ENCODE measurements at regions not wholly inside any gene's neighbourhood (a gene's known extent, or its start where the extent isn't known, plus 50 kb on each side); places are given as distances from the start of the nearest gene placed in this dataset.

DNA sequence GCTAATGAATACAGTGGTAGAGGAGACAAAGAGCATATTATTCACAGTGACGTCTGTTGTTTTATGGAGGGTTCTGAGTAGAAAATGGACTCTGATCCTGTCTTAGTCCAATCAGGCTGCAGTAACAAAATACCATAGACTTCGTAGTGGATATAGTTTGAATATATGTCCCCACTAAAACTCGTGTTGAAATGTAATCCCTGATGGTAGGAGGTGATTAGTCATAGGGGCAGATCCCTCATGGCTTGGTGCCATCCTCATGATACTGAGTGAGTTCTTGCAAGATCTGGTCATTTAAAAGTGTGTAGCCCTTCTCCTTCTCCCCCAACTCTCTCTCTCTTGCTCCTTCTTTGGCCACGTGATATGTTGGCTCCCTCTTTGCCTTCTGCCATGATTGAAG is 82.5 kb downstream of the CD83 start:
- 44 to 79% methylated on average over 4 of the region's 4 CpGs for WGBS, 2 donors
- no peaks in the 10 kb centered on the region for H3K4me1 ChIP-seq
- no peak overlapping the region for H3K4me3 ChIP-seq
- TF ChIP-seq POLR2A (IDR thresholded peaks at IDR 0.05) (no peak), POLR2AphosphoS5 (IDR thresholded peaks at IDR 0.05) (no peak), EP300 (IDR thresholded peaks at IDR 0.05) (no peak)
- TF ChIP-seq, protein P1, sequence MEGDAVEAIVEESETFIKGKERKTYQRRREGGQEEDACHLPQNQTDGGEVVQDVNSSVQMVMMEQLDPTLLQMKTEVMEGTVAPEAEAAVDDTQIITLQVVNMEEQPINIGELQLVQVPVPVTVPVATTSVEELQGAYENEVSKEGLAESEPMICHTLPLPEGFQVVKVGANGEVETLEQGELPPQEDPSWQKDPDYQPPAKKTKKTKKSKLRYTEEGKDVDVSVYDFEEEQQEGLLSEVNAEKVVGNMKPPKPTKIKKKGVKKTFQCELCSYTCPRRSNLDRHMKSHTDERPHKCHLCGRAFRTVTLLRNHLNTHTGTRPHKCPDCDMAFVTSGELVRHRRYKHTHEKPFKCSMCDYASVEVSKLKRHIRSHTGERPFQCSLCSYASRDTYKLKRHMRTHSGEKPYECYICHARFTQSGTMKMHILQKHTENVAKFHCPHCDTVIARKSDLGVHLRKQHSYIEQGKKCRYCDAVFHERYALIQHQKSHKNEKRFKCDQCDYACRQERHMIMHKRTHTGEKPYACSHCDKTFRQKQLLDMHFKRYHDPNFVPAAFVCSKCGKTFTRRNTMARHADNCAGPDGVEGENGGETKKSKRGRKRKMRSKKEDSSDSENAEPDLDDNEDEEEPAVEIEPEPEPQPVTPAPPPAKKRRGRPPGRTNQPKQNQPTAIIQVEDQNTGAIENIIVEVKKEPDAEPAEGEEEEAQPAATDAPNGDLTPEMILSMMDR (IDR thresholded peaks at IDR 0.05), result no peak
- no peaks in the 10 kb centered on the region for H3K27me3 ChIP-seq
- no peak overlapping the region for H3K27ac ChIP-seq
- H3K36me3 ChIP-seq, result no peaks in the 10 kb centered on the region
- intact Hi-C loops (cut with DNase I), result no loop called here
- DNase-seq, result no peak
- H3K9me3 ChIP-seq, result no peaks in the 10 kb centered on the region

DNA sequence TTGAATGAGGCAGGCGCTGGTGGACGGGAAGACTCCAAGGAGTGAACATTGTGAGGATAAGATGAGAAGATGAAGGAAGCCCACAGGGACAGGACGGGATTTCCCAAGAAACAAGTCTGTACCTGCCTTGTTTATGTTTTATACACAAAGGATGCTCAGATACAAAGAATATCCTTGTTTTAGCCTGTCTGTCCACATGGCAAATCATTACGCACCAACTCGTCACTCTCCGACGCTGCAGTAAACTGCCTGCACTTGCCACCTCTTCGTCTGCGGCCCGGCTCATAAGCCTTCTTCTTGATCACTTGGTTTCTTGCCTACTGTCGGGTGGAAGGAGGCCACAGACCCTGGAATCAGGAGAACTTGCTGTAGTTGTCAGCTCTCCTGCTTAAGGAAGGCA is 85.4 kb downstream of the CD83 start:
- H3K4me1 ChIP-seq, result no peaks in the 10 kb centered on the region
- H3K36me3 ChIP-seq, result no peaks in the 10 kb centered on the region
- H3K27me3 ChIP-seq, result no peaks in the 10 kb centered on the region
- DNase-seq, result no peak
- 93 to 96% methylated on average over 11 of the region's 11 CpGs for whole genome bisulfite sequencing, 2 donors
- H3K9me3 ChIP-seq, result no peaks in the 10 kb centered on the region
- H3K4me3 ChIP-seq, result no peak overlapping the region
- TF ChIP-seq EP300 (IDR thresholded peaks at IDR 0.05) (no peak), POLR2AphosphoS5 (IDR thresholded peaks at IDR 0.05) (no peak), POLR2A (IDR thresholded peaks at IDR 0.05) (no peak)
- TF ChIP-seq, protein P1 (IDR thresholded peaks at IDR 0.05), result no peak
- intact Hi-C loops (cut with DNase I), result no loop called here
- H3K27ac ChIP-seq, result no peak overlapping the region

DNA sequence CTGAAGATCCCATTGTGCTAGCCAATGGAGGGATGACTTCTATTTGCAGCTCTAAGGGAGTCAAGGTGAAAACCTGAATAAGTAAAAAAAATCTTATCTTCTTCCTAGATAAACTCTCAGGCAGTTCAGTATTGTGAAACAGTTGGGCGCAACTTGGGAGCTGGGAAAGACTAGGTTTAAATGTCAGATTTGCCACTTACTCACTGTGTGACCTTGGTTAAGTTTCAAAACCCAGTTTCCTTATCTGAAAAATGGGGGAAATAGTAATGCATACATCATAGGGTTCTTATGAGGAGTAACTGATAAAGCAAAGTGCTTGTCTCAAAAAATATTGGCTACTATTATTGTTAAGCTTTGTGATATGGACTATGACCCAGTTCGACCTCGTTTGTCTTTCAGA is 88.8 kb downstream of the CD83 start:
- Histone ChIP-seq H3K4me3 (no peak overlapping the region), H3K4me1 (peaks cover 0 to 5% (median 1%) of the 10 kb centered on the region in 4 donors), H3K9me3 (no peaks in the 10 kb centered on the region), H3K27me3 (no peaks in the 10 kb centered on the region), H3K36me3 (no peaks in the 10 kb centered on the region), H3K27ac (no peak overlapping the region)
- DNase-seq, result no peak
- intact Hi-C loops (cut with DNase I), result no loop called here
- TF ChIP-seq EP300 (IDR thresholded peaks at IDR 0.05), result no peak
- TF ChIP-seq, protein P1 (IDR thresholded peaks at IDR 0.05), result no peak
- TF ChIP-seq POLR2A (IDR thresholded peaks at IDR 0.05), result no peak
- TF ChIP-seq POLR2AphosphoS5 (IDR thresholded peaks at IDR 0.05), result no peak
- WGBS, 2 donors, result 75 to 83% methylated on average over 3 of the region's 3 CpGs

DNA sequence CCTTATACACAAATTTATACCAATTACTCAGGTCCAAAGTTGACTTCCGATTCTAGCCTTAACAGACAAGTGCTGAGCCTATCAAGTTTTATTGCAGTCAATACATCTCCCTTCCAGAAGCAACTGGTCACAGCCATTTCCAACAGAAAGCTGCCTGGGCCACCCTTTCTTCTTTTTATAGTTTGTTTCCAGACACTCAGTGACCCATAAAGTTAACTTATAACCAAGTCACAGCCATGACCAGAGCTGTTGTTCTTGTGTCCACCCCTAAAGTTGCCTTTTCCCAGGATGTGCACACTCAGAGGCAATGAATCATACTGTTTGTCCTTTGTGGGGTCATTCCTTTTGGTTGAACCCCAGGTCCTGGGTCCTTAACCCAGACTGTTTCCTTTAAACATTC is 89.9 kb downstream of the CD83 start:
- H3K4me1 ChIP-seq, result peaks cover 0 to 14% (median 9%) of the 10 kb centered on the region in 4 donors
- DNase-seq, result no peak
- no peak overlapping the region for H3K4me3 ChIP-seq
- TF ChIP-seq POLR2AphosphoS5 (IDR thresholded peaks at IDR 0.05) (no peak), EP300 (IDR thresholded peaks at IDR 0.05) (no peak), POLR2A (IDR thresholded peaks at IDR 0.05) (no peak)
- TF ChIP-seq, protein P1 (IDR thresholded peaks at IDR 0.05), result no peak
- no peaks in the 10 kb centered on the region for H3K27me3 ChIP-seq
- intact Hi-C loops (cut with DNase I), result no loop called here
- no peak overlapping the region for H3K27ac ChIP-seq
- WGBS, 2 donors, result 12 to 67% methylated on average over 1 of the region's 1 CpG
- no peaks in the 10 kb centered on the region for H3K36me3 ChIP-seq
- H3K9me3 ChIP-seq, result no peaks in the 10 kb centered on the region

DNA sequence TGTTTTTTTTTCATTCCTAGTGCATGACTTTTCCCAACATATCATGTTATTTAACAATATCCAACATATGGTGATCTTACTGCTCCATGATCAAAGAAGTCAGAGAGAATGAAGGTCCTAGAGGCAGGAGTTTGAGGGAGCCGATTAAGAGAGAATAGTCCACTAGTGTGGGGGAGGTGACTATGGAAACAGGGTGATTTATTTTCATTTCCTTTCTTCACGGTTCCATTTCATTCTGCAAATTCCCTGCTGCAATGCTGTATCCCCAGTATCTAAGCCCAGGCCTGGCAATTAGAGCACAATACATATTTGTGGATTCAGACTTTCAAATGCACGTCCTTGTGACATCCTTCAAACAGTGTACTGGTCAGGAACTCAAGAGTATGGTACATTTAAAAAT is 91.4 kb downstream of the CD83 start:
- 70 to 85% methylated on average over 3 of the region's 3 CpGs for WGBS, 2 donors
- intact Hi-C loops (cut with DNase I), result no loop called here
- TF ChIP-seq, protein P1 (IDR thresholded peaks at IDR 0.05), result no peak
- TF ChIP-seq EP300 (IDR thresholded peaks at IDR 0.05) (no peak), POLR2A (IDR thresholded peaks at IDR 0.05) (no peak), POLR2AphosphoS5 (IDR thresholded peaks at IDR 0.05) (no peak)
- peaks cover 0 to 14% (median 9%) of the 10 kb centered on the region in 4 donors for H3K4me1 ChIP-seq
- no peak overlapping the region for H3K27ac ChIP-seq
- no peaks in the 10 kb centered on the region for H3K27me3 ChIP-seq
- H3K4me3 ChIP-seq, result no peak overlapping the region
- DNase-seq, result no peak
- H3K9me3 ChIP-seq, result no peaks in the 10 kb centered on the region
- H3K36me3 ChIP-seq, result no peaks in the 10 kb centered on the region

All from sigmoid colon (tissue), 6 donors.